ENCODE measurements at regions not wholly inside any gene's neighbourhood (a gene's known extent, or its start where the extent isn't known, plus 50 kb on each side); places are given as distances from the start of the nearest gene placed in this dataset.

DNA sequence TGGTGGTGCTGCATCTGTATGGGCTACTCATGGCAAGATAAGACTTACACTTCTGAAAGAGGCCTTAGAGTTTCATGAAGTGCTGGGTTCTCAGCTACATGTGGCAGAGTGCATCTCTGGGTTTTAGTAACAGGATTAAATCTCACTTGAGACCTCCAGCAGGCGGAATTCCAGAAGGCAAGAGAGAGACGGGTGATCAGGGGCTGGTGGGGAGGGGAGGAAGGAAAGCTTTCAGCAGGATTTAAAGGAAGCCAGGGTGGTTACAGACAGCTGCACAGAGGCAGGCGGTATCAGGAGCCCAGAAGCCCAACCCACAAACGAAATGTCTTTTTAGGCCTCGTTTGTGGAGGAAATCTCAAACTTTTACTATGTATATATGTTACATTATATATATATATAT, 56.2 kb upstream of the CD82 start:
- TF ChIP-seq CTCF (IDR thresholded peaks at IDR 0.05) (no peak), POLR2AphosphoS5 (IDR thresholded peaks at IDR 0.05; ENCODE audit: low read depth, low read length) (no peak), SIN3A (IDR thresholded peaks at IDR 0.05; ENCODE audit: borderline replicate concordance, insufficient read depth, low read depth, low read length) (no peak), TCF7L2 (IDR thresholded peaks at IDR 0.05; ENCODE audit: low read depth, low read length) (no peak)

All from Panc1 (cell line).